ENCODE measurements at regions not wholly inside any gene's neighbourhood (a gene's known extent, or its start where the extent isn't known, plus 50 kb on each side); places are given as distances from the start of the nearest gene placed in this dataset.

DNA sequence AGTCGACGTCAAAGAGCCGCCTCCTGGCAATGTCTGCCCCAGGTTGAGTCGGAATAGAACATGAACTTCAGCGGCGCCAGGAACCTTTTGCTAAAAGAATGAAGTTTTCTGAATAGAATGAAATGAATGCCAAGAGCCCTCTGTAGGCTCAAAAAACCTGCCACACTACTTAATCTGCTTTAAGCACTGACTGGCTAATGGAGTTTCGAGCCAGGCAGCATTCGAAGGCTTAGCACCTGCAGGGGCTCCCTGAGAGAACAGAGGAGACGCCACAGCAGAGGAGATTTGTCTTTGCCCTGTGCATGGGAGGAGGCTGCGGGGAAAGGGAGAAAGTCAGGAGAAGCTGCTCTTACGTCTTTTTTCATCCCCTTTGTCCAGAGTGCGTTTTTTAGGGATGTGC, 641.7 kb downstream of the AJAP1 start:
- ChIA-PET POLR2A (no interaction called here), CTCF (no interaction called here), RAD21 (ENCODE audit: low non-redundant PET in 1 of 2, low total read pairs in 2 of 2, uncharacterized antibody in 2 of 2, unreplicated experiment in 2 of 2) (no interaction called here)
- peaks cover 0 to 3% of the 10 kb centered on the region in 2 experiments; a peak in 2 of 4 replicates for H3K9me3 ChIP-seq (ENCODE audit: control insufficient read depth in 1 of 2, insufficient read depth in 1 of 2, low read depth in 1 of 2, low read length in 2 of 2)
- no TSS peak for BruUV-seq (replicated peaks)
- H2AFZ ChIP-seq (ENCODE audit: low read depth, low read length, poor library complexity, severe bottlenecking): no peak overlapping the region
- H4K20me1 ChIP-seq (ENCODE audit: insufficient read depth): no peaks in the 10 kb centered on the region
- no peak overlapping the region for H3K4me2 ChIP-seq (ENCODE audit: low read length)
- no peaks in the 10 kb centered on the region for H3K27me3 ChIP-seq (ENCODE audit: insufficient read depth, low read length)
- no peak overlapping the region for H3K9ac ChIP-seq (ENCODE audit: low read length)
- no peak for DNase-seq (ENCODE audit: low read depth, low spot score)
- H3K79me2 ChIP-seq (ENCODE audit: insufficient read depth, low read length): no peaks in the 10 kb centered on the region
- H3K4me3 ChIP-seq (replicated peaks in 1 of 2; ENCODE audit: low read depth in 1 of 2, low read length in 2 of 2): no peak overlapping the region
- no peaks in the 10 kb centered on the region for H3K9me2 ChIP-seq (ENCODE audit: insufficient read depth)
- H3K27ac ChIP-seq (ENCODE audit: low read depth, low read length): no peak overlapping the region
- H3K4me1 ChIP-seq (ENCODE audit: control insufficient read depth in 1 of 2, insufficient read depth in 2 of 2, low read length in 2 of 2): no peaks in the 10 kb centered on the region
- intact Hi-C loops (cut with micrococcal nuclease): no loop called here
- TF ChIP-seq, protein P1, sequence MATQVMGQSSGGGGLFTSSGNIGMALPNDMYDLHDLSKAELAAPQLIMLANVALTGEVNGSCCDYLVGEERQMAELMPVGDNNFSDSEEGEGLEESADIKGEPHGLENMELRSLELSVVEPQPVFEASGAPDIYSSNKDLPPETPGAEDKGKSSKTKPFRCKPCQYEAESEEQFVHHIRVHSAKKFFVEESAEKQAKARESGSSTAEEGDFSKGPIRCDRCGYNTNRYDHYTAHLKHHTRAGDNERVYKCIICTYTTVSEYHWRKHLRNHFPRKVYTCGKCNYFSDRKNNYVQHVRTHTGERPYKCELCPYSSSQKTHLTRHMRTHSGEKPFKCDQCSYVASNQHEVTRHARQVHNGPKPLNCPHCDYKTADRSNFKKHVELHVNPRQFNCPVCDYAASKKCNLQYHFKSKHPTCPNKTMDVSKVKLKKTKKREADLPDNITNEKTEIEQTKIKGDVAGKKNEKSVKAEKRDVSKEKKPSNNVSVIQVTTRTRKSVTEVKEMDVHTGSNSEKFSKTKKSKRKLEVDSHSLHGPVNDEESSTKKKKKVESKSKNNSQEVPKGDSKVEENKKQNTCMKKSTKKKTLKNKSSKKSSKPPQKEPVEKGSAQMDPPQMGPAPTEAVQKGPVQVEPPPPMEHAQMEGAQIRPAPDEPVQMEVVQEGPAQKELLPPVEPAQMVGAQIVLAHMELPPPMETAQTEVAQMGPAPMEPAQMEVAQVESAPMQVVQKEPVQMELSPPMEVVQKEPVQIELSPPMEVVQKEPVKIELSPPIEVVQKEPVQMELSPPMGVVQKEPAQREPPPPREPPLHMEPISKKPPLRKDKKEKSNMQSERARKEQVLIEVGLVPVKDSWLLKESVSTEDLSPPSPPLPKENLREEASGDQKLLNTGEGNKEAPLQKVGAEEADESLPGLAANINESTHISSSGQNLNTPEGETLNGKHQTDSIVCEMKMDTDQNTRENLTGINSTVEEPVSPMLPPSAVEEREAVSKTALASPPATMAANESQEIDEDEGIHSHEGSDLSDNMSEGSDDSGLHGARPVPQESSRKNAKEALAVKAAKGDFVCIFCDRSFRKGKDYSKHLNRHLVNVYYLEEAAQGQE (IDR thresholded peaks at IDR 0.05; ENCODE audit: low read depth): no peak
- TF ChIP-seq FOSL1 (IDR thresholded peaks at IDR 0.05; ENCODE audit: low read depth) (no peak), RAD21 (IDR thresholded peaks at IDR 0.05; ENCODE audit: low read depth) (no peak), EGR1 (IDR thresholded peaks at IDR 0.05; ENCODE audit: low read depth) (no peak), ZFX (IDR thresholded peaks at IDR 0.05) (no peak), SP1 (IDR thresholded peaks at IDR 0.05; ENCODE audit: low read depth) (no peak), ELF1 (IDR thresholded peaks at IDR 0.05; ENCODE audit: borderline replicate concordance, low read depth) (no peak)
- TF ChIP-seq, protein P2, sequence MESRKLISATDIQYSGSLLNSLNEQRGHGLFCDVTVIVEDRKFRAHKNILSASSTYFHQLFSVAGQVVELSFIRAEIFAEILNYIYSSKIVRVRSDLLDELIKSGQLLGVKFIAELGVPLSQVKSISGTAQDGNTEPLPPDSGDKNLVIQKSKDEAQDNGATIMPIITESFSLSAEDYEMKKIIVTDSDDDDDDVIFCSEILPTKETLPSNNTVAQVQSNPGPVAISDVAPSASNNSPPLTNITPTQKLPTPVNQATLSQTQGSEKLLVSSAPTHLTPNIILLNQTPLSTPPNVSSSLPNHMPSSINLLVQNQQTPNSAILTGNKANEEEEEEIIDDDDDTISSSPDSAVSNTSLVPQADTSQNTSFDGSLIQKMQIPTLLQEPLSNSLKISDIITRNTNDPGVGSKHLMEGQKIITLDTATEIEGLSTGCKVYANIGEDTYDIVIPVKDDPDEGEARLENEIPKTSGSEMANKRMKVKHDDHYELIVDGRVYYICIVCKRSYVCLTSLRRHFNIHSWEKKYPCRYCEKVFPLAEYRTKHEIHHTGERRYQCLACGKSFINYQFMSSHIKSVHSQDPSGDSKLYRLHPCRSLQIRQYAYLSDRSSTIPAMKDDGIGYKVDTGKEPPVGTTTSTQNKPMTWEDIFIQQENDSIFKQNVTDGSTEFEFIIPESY (IDR thresholded peaks at IDR 0.05; ENCODE audit: extremely low read depth, insufficient replicate concordance, low read length): no peak
- TF ChIP-seq, protein P3, sequence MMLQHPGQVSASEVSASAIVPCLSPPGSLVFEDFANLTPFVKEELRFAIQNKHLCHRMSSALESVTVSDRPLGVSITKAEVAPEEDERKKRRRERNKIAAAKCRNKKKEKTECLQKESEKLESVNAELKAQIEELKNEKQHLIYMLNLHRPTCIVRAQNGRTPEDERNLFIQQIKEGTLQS (IDR thresholded peaks at IDR 0.05): no peak
- no peaks in the 10 kb centered on the region for H3K36me3 ChIP-seq (ENCODE audit: control insufficient read depth in 1 of 2, insufficient read depth in 2 of 2, low read length in 2 of 2)
- no peak for ATAC-seq

Measured in HCT116 (cell line).